H1 (cell line): ENCODE measurements at regions not wholly inside any gene's neighbourhood (a gene's known extent, or its start where the extent isn't known, plus 50 kb on each side); places are given as distances from the start of the nearest gene placed in this dataset.

ENCODE experiments used
- BACH1 ChIP-seq: IDR thresholded peaks from 2 replicates; pipeline ENCODE4 v1.6.1; 2012; ENCODE audit warnings: low read length, improper control_type of control experiment
- POLR2AphosphoS5 ChIP-seq: IDR thresholded peaks from 2 replicates; pipeline ENCODE4 v1.6.1; 2011; ENCODE audit warnings: low read depth, low read length
- TF ChIP-seq, protein P1 (sequence below), 3 experiments: IDR thresholded peaks; 1 replicate in 2 of 3; 2 replicates in 1 of 3; pipeline versions ENCODE4 v1.5.1 to v1.6.1; 2011; ENCODE audit warnings: low read length in 3 of 3, mild to moderate bottlenecking in 3 of 3, inconsistent platforms in 2 of 3, low read depth in 1 of 3, moderate library complexity in 1 of 3; ENCODE audit not compliant: insufficient read depth in 1 of 3; ENCODE audit errors: control extremely low read depth in 1 of 3

DNA sequence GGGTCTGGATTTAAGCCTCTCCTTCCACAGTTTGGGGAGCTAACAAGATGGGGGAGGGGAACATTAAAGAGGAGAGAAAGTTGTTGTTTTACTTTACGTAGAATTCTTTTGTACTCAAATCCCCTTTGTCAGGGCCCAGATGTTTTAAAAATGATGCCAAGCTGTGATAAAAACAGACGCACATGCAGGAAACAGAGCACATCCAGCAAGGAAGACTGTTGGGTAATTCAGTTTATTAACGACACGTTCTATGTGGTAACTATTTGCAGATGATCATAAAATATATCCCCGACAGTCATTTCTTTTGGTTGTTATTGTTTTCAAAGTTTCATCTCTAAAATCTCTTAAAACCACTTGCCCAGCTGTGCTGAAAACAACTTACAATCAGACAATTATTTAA, 307.0 kb upstream of the PRDM1 start (continued):
- TF ChIP-seq, protein P1, sequence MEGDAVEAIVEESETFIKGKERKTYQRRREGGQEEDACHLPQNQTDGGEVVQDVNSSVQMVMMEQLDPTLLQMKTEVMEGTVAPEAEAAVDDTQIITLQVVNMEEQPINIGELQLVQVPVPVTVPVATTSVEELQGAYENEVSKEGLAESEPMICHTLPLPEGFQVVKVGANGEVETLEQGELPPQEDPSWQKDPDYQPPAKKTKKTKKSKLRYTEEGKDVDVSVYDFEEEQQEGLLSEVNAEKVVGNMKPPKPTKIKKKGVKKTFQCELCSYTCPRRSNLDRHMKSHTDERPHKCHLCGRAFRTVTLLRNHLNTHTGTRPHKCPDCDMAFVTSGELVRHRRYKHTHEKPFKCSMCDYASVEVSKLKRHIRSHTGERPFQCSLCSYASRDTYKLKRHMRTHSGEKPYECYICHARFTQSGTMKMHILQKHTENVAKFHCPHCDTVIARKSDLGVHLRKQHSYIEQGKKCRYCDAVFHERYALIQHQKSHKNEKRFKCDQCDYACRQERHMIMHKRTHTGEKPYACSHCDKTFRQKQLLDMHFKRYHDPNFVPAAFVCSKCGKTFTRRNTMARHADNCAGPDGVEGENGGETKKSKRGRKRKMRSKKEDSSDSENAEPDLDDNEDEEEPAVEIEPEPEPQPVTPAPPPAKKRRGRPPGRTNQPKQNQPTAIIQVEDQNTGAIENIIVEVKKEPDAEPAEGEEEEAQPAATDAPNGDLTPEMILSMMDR (IDR thresholded peaks at IDR 0.05; ENCODE audit: control extremely low read depth in 1 of 3, insufficient read depth in 1 of 3, low read depth in 1 of 3, low read length in 3 of 3), result no peak
- TF ChIP-seq POLR2AphosphoS5 (no peak), BACH1 (no peak)
